Loucy (cell line): ENCODE measurements at regions not wholly inside any gene's neighbourhood (a gene's known extent, or its start where the extent isn't known, plus 50 kb on each side); places are given as distances from the start of the nearest gene placed in this dataset.

Experiments used
- H2AFZ ChIP-seq: fragments of 200-600 bp; sonication (generic); 2 replicates; pipeline ENCODE4 v1.6.0; 2016; ENCODE audit warnings: antibody characterized with exemption, mild to moderate bottlenecking, low read length, moderate library complexity
- H3F3A ChIP-seq: fragments of 200-600 bp; 2 replicates; pipeline ENCODE4 v1.6.0; 2016; ENCODE audit warnings: antibody characterized with exemption, low read depth, mild to moderate bottlenecking
- H3K27me3 ChIP-seq: fragments of 200-600 bp; sonication (generic); 2 replicates; pipeline ENCODE4 v1.6.1; 2014; ENCODE audit warnings: low read length, mild to moderate bottlenecking; ENCODE audit not compliant: insufficient read depth, poor library complexity, severe bottlenecking
- H3K36me3 ChIP-seq: fragments of 200-600 bp; sonication (generic); 2 replicates; pipeline ENCODE4 v1.6.1; 2016; ENCODE audit warnings: low read length; ENCODE audit not compliant: insufficient read depth
- H3K4me1 ChIP-seq: fragments of 200-600 bp; sonication (generic); 2 replicates; pipeline ENCODE4 v1.5.1; 2014; ENCODE audit warnings: low read length, mild to moderate bottlenecking; ENCODE audit not compliant: insufficient read depth, poor library complexity, severe bottlenecking
- H3K4me2 ChIP-seq: fragments of 200-600 bp; sonication (generic); 2 replicates; pipeline ENCODE4 v1.6.0; 2014; ENCODE audit warnings: antibody characterized with exemption, low read length, low read depth, mild to moderate bottlenecking; ENCODE audit not compliant: poor library complexity, severe bottlenecking
- H3K4me3 ChIP-seq: fragments of 200-600 bp; sonication (generic); 2 replicates; pipeline ENCODE4 v1.5.1; 2014; ENCODE audit warnings: low read length, mild to moderate bottlenecking, mixed read lengths; ENCODE audit not compliant: poor library complexity, severe bottlenecking
- H3K79me2 ChIP-seq: fragments of 200-600 bp; sonication (generic); 2 replicates; pipeline ENCODE4 v1.6.1; 2014; ENCODE audit warnings: low read length; ENCODE audit not compliant: insufficient read depth
- H3K9ac ChIP-seq: fragments of 200-600 bp; sonication (generic); 2 replicates; pipeline ENCODE4 v1.6.0; 2014; ENCODE audit warnings: mild to moderate bottlenecking, low read depth, low read length, moderate library complexity; ENCODE audit not compliant: poor library complexity, severe bottlenecking
- H3K9me2 ChIP-seq: fragments of 200-600 bp; sonication (generic); replicated peaks from 2 replicates; pipeline ENCODE4 v1.6.1; 2016; ENCODE audit warnings: low read depth, low read length, mixed read lengths
- H3K9me3 ChIP-seq: fragments of 200-600 bp; sonication (generic); 2 replicates; pipeline ENCODE4 v1.6.1; 2014; ENCODE audit warnings: mild to moderate bottlenecking, antibody characterized with exemption, low read length, low read depth; ENCODE audit not compliant: insufficient read depth
- H4K20me1 ChIP-seq: fragments of 200-600 bp; sonication (generic); 2 replicates; pipeline ENCODE4 v1.6.0; 2014; ENCODE audit warnings: antibody characterized with exemption, low read length, mild to moderate bottlenecking; ENCODE audit not compliant: insufficient read depth, poor library complexity, severe bottlenecking
- EZH2phosphoT487 ChIP-seq: fragments of 200-600 bp; IDR thresholded peaks from 2 replicates; pipeline ENCODE4 v1.6.1; 2018; ENCODE audit warnings: antibody characterized with exemption, mild to moderate bottlenecking, moderate library complexity, borderline replicate concordance
- TF ChIP-seq, protein P1 (sequence below): fragments of 200-600 bp; sonication (generic); conservative IDR thresholded peaks from 2 replicates; pipeline ENCODE4 v1.5.1; 2014; ENCODE audit warnings: mild to moderate bottlenecking, antibody characterized with exemption, low read length

DNA sequence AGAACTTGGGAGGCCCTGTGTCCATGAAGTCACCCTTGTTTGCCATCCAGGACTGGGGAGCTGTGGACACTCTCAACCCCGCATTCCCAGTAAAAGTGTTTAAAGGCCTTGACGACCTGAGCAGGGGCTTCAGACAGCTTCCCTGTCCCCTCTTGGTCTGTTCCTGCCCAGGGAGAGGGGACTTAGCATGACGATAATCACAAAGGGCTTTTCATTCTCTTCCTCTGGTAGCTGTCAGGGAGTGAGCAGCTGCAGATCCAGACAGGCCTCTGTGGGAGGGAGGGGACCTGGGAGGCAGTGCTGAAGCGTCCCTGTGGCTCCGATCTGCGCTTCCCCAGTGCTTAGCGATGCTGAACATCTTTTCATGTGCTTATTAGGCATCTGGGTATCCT lies 77.8 kb upstream of the HS6ST1 start:
- peaks cover 28% of the 10 kb centered on the region for H3K4me1 ChIP-seq

GRCh38 chr2:128396946-128397345 lies 78.3 kb upstream of the HS6ST1 start:
- no peak overlapping the region for H2AFZ ChIP-seq
- no peak overlapping the region for H3K4me2 ChIP-seq
- H3K27me3 ChIP-seq = no peaks in the 10 kb centered on the region
- TF ChIP-seq, protein P1, sequence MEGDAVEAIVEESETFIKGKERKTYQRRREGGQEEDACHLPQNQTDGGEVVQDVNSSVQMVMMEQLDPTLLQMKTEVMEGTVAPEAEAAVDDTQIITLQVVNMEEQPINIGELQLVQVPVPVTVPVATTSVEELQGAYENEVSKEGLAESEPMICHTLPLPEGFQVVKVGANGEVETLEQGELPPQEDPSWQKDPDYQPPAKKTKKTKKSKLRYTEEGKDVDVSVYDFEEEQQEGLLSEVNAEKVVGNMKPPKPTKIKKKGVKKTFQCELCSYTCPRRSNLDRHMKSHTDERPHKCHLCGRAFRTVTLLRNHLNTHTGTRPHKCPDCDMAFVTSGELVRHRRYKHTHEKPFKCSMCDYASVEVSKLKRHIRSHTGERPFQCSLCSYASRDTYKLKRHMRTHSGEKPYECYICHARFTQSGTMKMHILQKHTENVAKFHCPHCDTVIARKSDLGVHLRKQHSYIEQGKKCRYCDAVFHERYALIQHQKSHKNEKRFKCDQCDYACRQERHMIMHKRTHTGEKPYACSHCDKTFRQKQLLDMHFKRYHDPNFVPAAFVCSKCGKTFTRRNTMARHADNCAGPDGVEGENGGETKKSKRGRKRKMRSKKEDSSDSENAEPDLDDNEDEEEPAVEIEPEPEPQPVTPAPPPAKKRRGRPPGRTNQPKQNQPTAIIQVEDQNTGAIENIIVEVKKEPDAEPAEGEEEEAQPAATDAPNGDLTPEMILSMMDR = no peak
- no peak for TF ChIP-seq EZH2phosphoT487
- no peak overlapping the region for H3K4me3 ChIP-seq
- no peaks in the 10 kb centered on the region for H4K20me1 ChIP-seq
- H3K9me3 ChIP-seq = no peaks in the 10 kb centered on the region
- no peaks in the 10 kb centered on the region for H3F3A ChIP-seq
- H3K9me2 ChIP-seq = no peaks in the 10 kb centered on the region
- H3K4me1 ChIP-seq = peaks cover 28% of the 10 kb centered on the region
- H3K9ac ChIP-seq = no peak overlapping the region
- no peaks in the 10 kb centered on the region for H3K36me3 ChIP-seq
- no peaks in the 10 kb centered on the region for H3K79me2 ChIP-seq

More for the DNA sequence above, 77.8 kb upstream of the HS6ST1 start:
- H4K20me1 ChIP-seq = no peaks in the 10 kb centered on the region
- H3K9ac ChIP-seq = peak overlapping the region; percentile 40
- TF ChIP-seq, protein P1 = no peak
- no peak for TF ChIP-seq EZH2phosphoT487
- no peaks in the 10 kb centered on the region for H3F3A ChIP-seq
- no peaks in the 10 kb centered on the region for H3K9me3 ChIP-seq
- H3K4me2 ChIP-seq = peak overlapping the region; percentile 30
- no peaks in the 10 kb centered on the region for H3K9me2 ChIP-seq
- H3K79me2 ChIP-seq = no peaks in the 10 kb centered on the region
- no peaks in the 10 kb centered on the region for H3K27me3 ChIP-seq
- no peak overlapping the region for H3K4me3 ChIP-seq
- peak overlapping the region; percentile 37 for H2AFZ ChIP-seq
- H3K36me3 ChIP-seq = no peaks in the 10 kb centered on the region

GRCh38 chr2:128399256-128399655 lies 80.6 kb upstream of the HS6ST1 start:
- no peak overlapping the region for H3K4me3 ChIP-seq
- H3K9me3 ChIP-seq = no peaks in the 10 kb centered on the region
- no peaks in the 10 kb centered on the region for H4K20me1 ChIP-seq
- peaks cover 40% of the 10 kb centered on the region for H3K4me1 ChIP-seq
- no peaks in the 10 kb centered on the region for H3K79me2 ChIP-seq
- no peak overlapping the region for H2AFZ ChIP-seq
- no peaks in the 10 kb centered on the region for H3K27me3 ChIP-seq
- no peak for TF ChIP-seq EZH2phosphoT487
- TF ChIP-seq, protein P1 = no peak
- no peaks in the 10 kb centered on the region for H3K9me2 ChIP-seq
- H3K4me2 ChIP-seq = no peak overlapping the region
- H3K9ac ChIP-seq = no peak overlapping the region
- no peaks in the 10 kb centered on the region for H3K36me3 ChIP-seq
- no peaks in the 10 kb centered on the region for H3F3A ChIP-seq
